ENCODE measurements at regions not wholly inside any gene's neighbourhood (a gene's known extent, or its start where the extent isn't known, plus 50 kb on each side); places are given as distances from the start of the nearest gene placed in this dataset.

- DNase-seq: no peak
Measured at GRCh38 chrX:20364238-20364637, 97.5 kb upstream of the RPS6KA3 start.

GRCh38 chrX:20363275-20363674, 96.6 kb upstream of the RPS6KA3 start:
- no peak for DNase-seq

- DNase-seq: peak; percentile 89
Measured at GRCh38 chrX:20362268-20363267, 95.9 kb upstream of the RPS6KA3 start.

GRCh38 chrX:20361890-20362262, 95.2 kb upstream of the RPS6KA3 start:
- DNase-seq: peak; percentile 40

- peak; percentile 40 for DNase-seq
Measured at GRCh38 chrX:20361081-20361889, 94.6 kb upstream of the RPS6KA3 start.

GRCh38 chrX:20355187-20355586, 88.5 kb upstream of the RPS6KA3 start:
- no peak for DNase-seq

GRCh38 chrX:20354505-20354904, 87.8 kb upstream of the RPS6KA3 start:
- DNase-seq: no peak

GRCh38 chrX:20352935-20353336, 86.2 kb upstream of the RPS6KA3 start:
- no peak for DNase-seq

- no peak for DNase-seq
Measured at GRCh38 chrX:20352504-20352903, 85.8 kb upstream of the RPS6KA3 start.

- no peak for DNase-seq
Measured at GRCh38 chrX:20350596-20350995, 83.9 kb upstream of the RPS6KA3 start.

GRCh38 chrX:20348139-20348538, 81.4 kb upstream of the RPS6KA3 start:
- DNase-seq: no peak

GRCh38 chrX:20347481-20347880, 80.8 kb upstream of the RPS6KA3 start:
- no peak for DNase-seq

GRCh38 chrX:20333672-20334071, 67.0 kb upstream of the RPS6KA3 start:
- no peak for DNase-seq

GRCh38 chrX:20330545-20330944, 63.8 kb upstream of the RPS6KA3 start:
- DNase-seq: no peak

- DNase-seq: no peak
Measured at GRCh38 chrX:20329435-20329834, 62.7 kb upstream of the RPS6KA3 start.

- DNase-seq: no peak
Measured at GRCh38 chrX:20325786-20326388, 59.2 kb upstream of the RPS6KA3 start.

GRCh38 chrX:20322887-20323286, 56.2 kb upstream of the RPS6KA3 start:
- DNase-seq: no peak

- DNase-seq: no peak
Measured at GRCh38 chrX:20320461-20321159, 53.9 kb upstream of the RPS6KA3 start.

GRCh38 chrX:20319054-20319453, 52.3 kb upstream of the RPS6KA3 start:
- DNase-seq: no peak

GRCh38 chrX:20317873-20318272, 51.2 kb upstream of the RPS6KA3 start:
- DNase-seq: no peak
